HepG2 (cell line): ENCODE measurements at regions not wholly inside any gene's neighbourhood (a gene's known extent, or its start where the extent isn't known, plus 50 kb on each side); places are given as distances from the start of the nearest gene placed in this dataset.

Experiments
- ATAC-seq: fragments of 200-7000 bp; cut with Tn5 transposase; 3 replicates; pipeline ENCODE4 v1.9.1; 2020; ENCODE audit warnings: mild to moderate bottlenecking, moderate library complexity
- BruUV-seq: library from RNA; stranded (reverse); fragments of 400-500 nt; replicated peaks from 2 replicates; lab custom pipeline; 2021; lab: Mats Ljungman, UMichigan
- CTCF ChIA-PET: fragments of 300-600 bp; formaldehyde crosslinking; extraction: SDS; loops from one replicate; lab custom pipeline; 2021; ENCODE audit warnings: low total read pairs, inconsistent platforms, low intra/inter-chr PET ratio; lab: Yijun Ruan, JAX
- POLR2A ChIA-PET: fragments of 350-600 bp; sonication (Branson Sonifier 250); formaldehyde crosslinking; loops from one replicate; lab custom pipeline; 2020; ENCODE audit warnings: antibody characterized with exemption, inconsistent platforms; lab: Yijun Ruan, JAX
- DNase-seq: peaks from one replicate; pipeline ENCODE4 v3.0.0-alpha.2; 2015; ENCODE audit warnings: low spot score
- FAIRE-seq: peaks from 3 replicates; lab custom pipeline; 2011; peaks lifted over from hg19 to GRCh38; lab: Jason Lieb, UNC
- H2AFZ ChIP-seq: one replicate; pipeline ENCODE4 v1.6.1; 2011; ENCODE audit warnings: low read length, inconsistent platforms
- H3K27ac ChIP-seq: fragments of 300-600 bp; 3 replicates; pipeline ENCODE4 v1.8.0; 2011; ENCODE audit warnings: mixed run types, mild to moderate bottlenecking, mixed read lengths, low read length, inconsistent platforms; ENCODE audit not compliant: insufficient read depth; ENCODE audit errors: extremely low read length
- H3K27me3 ChIP-seq, 2 experiments: fragments of 200-600 bp in 1 of 2; 2 replicates in 1 of 2; 3 replicates in 1 of 2; pipeline versions ENCODE4 v1.6.0 to v1.8.0; 2011; ENCODE audit warnings: low read length in 2 of 2, mild to moderate bottlenecking in 2 of 2, moderate library complexity in 2 of 2, inconsistent platforms in 1 of 2; ENCODE audit not compliant: insufficient read depth in 2 of 2, control insufficient read depth in 1 of 2
- H3K36me3 ChIP-seq, 2 experiments: fragments of 200-600 bp in 1 of 2; replicated peaks in 1 of 2; 2 replicates in 1 of 2; 3 replicates in 1 of 2; pipeline versions ENCODE4 v1.5.1 to v1.8.0; 2011; ENCODE audit warnings: low read length in 2 of 2, inconsistent platforms in 1 of 2; ENCODE audit not compliant: insufficient read depth in 2 of 2, control insufficient read depth in 1 of 2
- H3K4me1 ChIP-seq: 2 replicates; pipeline ENCODE4 v1.5.1; 2012; ENCODE audit warnings: low read length, inconsistent platforms; ENCODE audit not compliant: insufficient read depth
- H3K4me2 ChIP-seq: 2 replicates; pipeline ENCODE4 v1.6.0; 2011; ENCODE audit warnings: low read depth, low read length, inconsistent platforms
- H3K4me3 ChIP-seq, 3 experiments: fragments of 200-600 bp in 1 of 3; sonication (generic), shearing (Covaris generic) in 1 of 3; replicated peaks in 1 of 3; 2 replicates each; pipeline ENCODE4 v1.5.1; 2011 to 2016; ENCODE audit warnings: low read length in 3 of 3, inconsistent platforms in 2 of 3, low read depth in 2 of 3, mild to moderate bottlenecking in 2 of 3, control low read depth in 1 of 3, mixed read lengths in 1 of 3; ENCODE audit not compliant: insufficient read depth in 1 of 3
- H3K79me2 ChIP-seq: one replicate; pipeline ENCODE4 v1.6.1; 2011; ENCODE audit warnings: low read length, inconsistent platforms; ENCODE audit not compliant: insufficient read depth
- H3K9ac ChIP-seq: 2 replicates; pipeline ENCODE4 v1.6.0; 2011; ENCODE audit warnings: mild to moderate bottlenecking, low read depth, low read length, inconsistent platforms; ENCODE audit not compliant: insufficient read depth
- H3K9me3 ChIP-seq: 2 replicates; pipeline ENCODE4 v1.5.1; 2012; ENCODE audit warnings: mild to moderate bottlenecking, low read length
- H4K20me1 ChIP-seq: 2 replicates; pipeline ENCODE4 v1.6.0; 2011; ENCODE audit warnings: inconsistent platforms, mild to moderate bottlenecking, low read length, moderate library complexity; ENCODE audit not compliant: insufficient read depth
- CCAR2 ChIP-seq: fragments of 200-400 bp; formaldehyde crosslinking; optimal IDR thresholded peaks from 2 replicates; pipeline ENCODE3; 2018; ENCODE audit warnings: low read depth, mild to moderate bottlenecking, low read length, moderate library complexity
- CHD4 ChIP-seq: fragments of 200-600 bp; sonication (generic); IDR thresholded peaks from 2 replicates; pipeline ENCODE4 v1.7.0; 2017; ENCODE audit warnings: mild to moderate bottlenecking, low read length, borderline replicate concordance
- ETS1 ChIP-seq: sonication (generic); formaldehyde crosslinking; IDR thresholded peaks from 2 replicates; pipeline ENCODE4 v1.4.0; 2020; ENCODE audit warnings: missing genetic modification reagents
- FOXA3 ChIP-seq: IDR thresholded peaks from 2 replicates; pipeline ENCODE4 v1.6.1; 2016; ENCODE audit warnings: missing genetic modification reagents, missing compliant biosample characterization
- JARID2 ChIP-seq: sonication (generic); formaldehyde crosslinking; IDR thresholded peaks from 2 replicates; pipeline ENCODE4 v1.8.1; 2023; ENCODE audit warnings: missing genetic modification reagents, inconsistent platforms; ENCODE audit not compliant: insufficient replicate concordance
- KLF6 ChIP-seq: IDR thresholded peaks from 2 replicates; pipeline ENCODE4 v1.8.0; 2016; ENCODE audit warnings: missing biosample characterization, missing genetic modification reagents
- MBNL3 ChIP-seq: fragments of 250-450 bp; sonication (Bioruptor Pico); conservative IDR thresholded peaks from 2 replicates; pipeline ENCODE4 v1.8.0; 2022; ENCODE audit warnings: mild to moderate bottlenecking, inconsistent platforms
- NCOA2 ChIP-seq: sonication (generic); formaldehyde crosslinking; IDR thresholded peaks from 2 replicates; pipeline ENCODE4 v1.8.0; 2022; ENCODE audit warnings: inconsistent platforms
- NCOA5 ChIP-seq: sonication (generic); formaldehyde crosslinking; IDR thresholded peaks from 2 replicates; pipeline ENCODE4 v1.4.0; 2020; ENCODE audit warnings: missing genetic modification reagents
- NFKBIZ ChIP-seq: IDR thresholded peaks from 2 replicates; pipeline ENCODE4 v1.6.1; 2018; ENCODE audit warnings: missing genetic modification reagents, missing compliant biosample characterization
- NFYC ChIP-seq: IDR thresholded peaks from 2 replicates; pipeline ENCODE4 v1.6.1; 2016; ENCODE audit warnings: missing genetic modification reagents, missing compliant biosample characterization
- POLR2AphosphoS2 ChIP-seq: IDR thresholded peaks from 2 replicates; pipeline ENCODE4 v1.6.1; 2011; ENCODE audit warnings: low read depth, low read length, improper control_type of control experiment
- REL ChIP-seq: sonication (generic); formaldehyde crosslinking; conservative IDR thresholded peaks from 2 replicates; pipeline ENCODE4 v1.8.0; 2022; ENCODE audit warnings: mild to moderate bottlenecking, missing genetic modification reagents, moderate library complexity
- ZBTB7A ChIP-seq: sonication (generic); formaldehyde crosslinking; IDR thresholded peaks from 2 replicates; pipeline ENCODE4 v1.8.0; 2022; ENCODE audit warnings: mild to moderate bottlenecking, missing genetic modification reagents
- ZNF10 ChIP-seq: sonication (generic); formaldehyde crosslinking; IDR thresholded peaks from 2 replicates; pipeline ENCODE4 v1.4.0; 2020; ENCODE audit warnings: mild to moderate bottlenecking, low read depth, missing genetic modification reagents, borderline replicate concordance
- ZNF296 ChIP-seq: sonication (generic); formaldehyde crosslinking; conservative IDR thresholded peaks from 2 replicates; pipeline ENCODE4 v1.5.0; 2020; ENCODE audit warnings: mild to moderate bottlenecking, missing genetic modification reagents
- ZNF670 ChIP-seq: sonication (generic); formaldehyde crosslinking; IDR thresholded peaks from 2 replicates; pipeline ENCODE4 v1.8.0; 2022; ENCODE audit warnings: mild to moderate bottlenecking, missing genetic modification reagents, borderline replicate concordance
- in situ Hi-C: cut with HindIII; loops from 2 replicates; pipeline ENCODE4 v1.10.0; 2017; ENCODE audit warnings: low pct_unique_long_range_greater_than_20kb; ENCODE audit not compliant: extremely low pct_ligation_motif_present
- intact Hi-C: fragments of 100-400 bp; cut with micrococcal nuclease; formaldehyde crosslinking; loops from one replicate; pipeline ENCODE4 v1.10.0; 2022; ENCODE audit not compliant: unreplicated experiment
- TF ChIP-seq, protein P1 (sequence below): sonication (generic); formaldehyde crosslinking; IDR thresholded peaks from 2 replicates; pipeline ENCODE4 v1.4.0; 2020; ENCODE audit warnings: missing genetic modification reagents, borderline replicate concordance
- TF ChIP-seq, protein P2 (sequence below), 2 experiments: sonication (generic) in 1 of 2; formaldehyde crosslinking in 1 of 2; IDR thresholded peaks; 2 replicates each; pipeline versions ENCODE4 v1.4.0 to v1.6.1; 2018 to 2020; ENCODE audit warnings: missing genetic modification reagents in 2 of 2, borderline replicate concordance in 1 of 2, low read depth in 1 of 2, mild to moderate bottlenecking in 1 of 2, missing biosample characterization in 1 of 2

GRCh38 chr1:78291872-78292271, 198.9 kb upstream of the PTGFR start:
- ATAC-seq (no peak), FAIRE-seq (no peak)
- in situ Hi-C loops, result no loop called here

More at GRCh38 chr1:78291872-78292271, 198.9 kb upstream of the PTGFR start:
- Histone ChIP-seq H3K9ac (no peak overlapping the region), H3K27ac (no peak overlapping the region), H4K20me1 (no peaks in the 10 kb centered on the region), H2AFZ (no peak overlapping the region), H3K4me1 (no peaks in the 10 kb centered on the region), H3K79me2 (no peaks in the 10 kb centered on the region), H3K4me3 (no peak overlapping the region), H3K27me3 (no peaks in the 10 kb centered on the region), H3K9me3 (no peaks in the 10 kb centered on the region), H3K36me3 (no peaks in the 10 kb centered on the region), H3K4me2 (no peak overlapping the region)
- intact Hi-C loops, result no loop called here
- TF ChIP-seq ZBTB7A (CRISPR knock-in tag) (no peak), FOXA3 (CRISPR knock-in tag) (no peak), KLF6 (CRISPR knock-in tag) (no peak), NCOA2 (CRISPR knock-in tag) (no peak), MBNL3 (no peak), NFKBIZ (CRISPR knock-in tag) (no peak), POLR2AphosphoS2 (no peak), REL (CRISPR knock-in tag) (no peak), ZNF10 (CRISPR knock-in tag) (no peak), ZNF296 (CRISPR knock-in tag) (no peak), CCAR2 (no peak), ZNF670 (no peak), NFYC (CRISPR knock-in tag) (no peak), ETS1 (CRISPR knock-in tag) (no peak), JARID2 (CRISPR knock-in tag) (no peak), NCOA5 (no peak), CHD4 (no peak)
- TF ChIP-seq, protein P1, sequence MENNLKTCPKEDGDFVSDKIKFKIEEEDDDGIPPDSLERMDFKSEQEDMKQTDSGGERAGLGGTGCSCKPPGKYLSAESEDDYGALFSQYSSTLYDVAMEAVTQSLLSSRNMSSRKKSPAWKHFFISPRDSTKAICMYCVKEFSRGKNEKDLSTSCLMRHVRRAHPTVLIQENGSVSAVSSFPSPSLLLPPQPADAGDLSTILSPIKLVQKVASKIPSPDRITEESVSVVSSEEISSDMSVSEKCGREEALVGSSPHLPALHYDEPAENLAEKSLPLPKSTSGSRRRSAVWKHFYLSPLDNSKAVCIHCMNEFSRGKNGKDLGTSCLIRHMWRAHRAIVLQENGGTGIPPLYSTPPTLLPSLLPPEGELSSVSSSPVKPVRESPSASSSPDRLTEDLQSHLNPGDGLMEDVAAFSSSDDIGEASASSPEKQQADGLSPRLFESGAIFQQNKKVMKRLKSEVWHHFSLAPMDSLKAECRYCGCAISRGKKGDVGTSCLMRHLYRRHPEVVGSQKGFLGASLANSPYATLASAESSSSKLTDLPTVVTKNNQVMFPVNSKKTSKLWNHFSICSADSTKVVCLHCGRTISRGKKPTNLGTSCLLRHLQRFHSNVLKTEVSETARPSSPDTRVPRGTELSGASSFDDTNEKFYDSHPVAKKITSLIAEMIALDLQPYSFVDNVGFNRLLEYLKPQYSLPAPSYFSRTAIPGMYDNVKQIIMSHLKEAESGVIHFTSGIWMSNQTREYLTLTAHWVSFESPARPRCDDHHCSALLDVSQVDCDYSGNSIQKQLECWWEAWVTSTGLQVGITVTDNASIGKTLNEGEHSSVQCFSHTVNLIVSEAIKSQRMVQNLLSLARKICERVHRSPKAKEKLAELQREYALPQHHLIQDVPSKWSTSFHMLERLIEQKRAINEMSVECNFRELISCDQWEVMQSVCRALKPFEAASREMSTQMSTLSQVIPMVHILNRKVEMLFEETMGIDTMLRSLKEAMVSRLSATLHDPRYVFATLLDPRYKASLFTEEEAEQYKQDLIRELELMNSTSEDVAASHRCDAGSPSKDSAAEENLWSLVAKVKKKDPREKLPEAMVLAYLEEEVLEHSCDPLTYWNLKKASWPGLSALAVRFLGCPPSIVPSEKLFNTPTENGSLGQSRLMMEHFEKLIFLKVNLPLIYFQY (CRISPR knock-in tag), result no peak
- TF ChIP-seq, protein P2, sequence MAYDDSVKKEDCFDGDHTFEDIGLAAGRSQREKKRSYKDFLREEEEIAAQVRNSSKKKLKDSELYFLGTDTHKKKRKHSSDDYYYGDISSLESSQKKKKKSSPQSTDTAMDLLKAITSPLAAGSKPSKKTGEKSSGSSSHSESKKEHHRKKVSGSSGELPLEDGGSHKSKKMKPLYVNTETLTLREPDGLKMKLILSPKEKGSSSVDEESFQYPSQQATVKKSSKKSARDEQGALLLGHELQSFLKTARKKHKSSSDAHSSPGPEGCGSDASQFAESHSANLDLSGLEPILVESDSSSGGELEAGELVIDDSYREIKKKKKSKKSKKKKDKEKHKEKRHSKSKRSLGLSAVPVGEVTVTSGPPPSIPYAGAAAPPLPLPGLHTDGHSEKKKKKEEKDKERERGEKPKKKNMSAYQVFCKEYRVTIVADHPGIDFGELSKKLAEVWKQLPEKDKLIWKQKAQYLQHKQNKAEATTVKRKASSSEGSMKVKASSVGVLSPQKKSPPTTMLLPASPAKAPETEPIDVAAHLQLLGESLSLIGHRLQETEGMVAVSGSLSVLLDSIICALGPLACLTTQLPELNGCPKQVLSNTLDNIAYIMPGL (CRISPR knock-in tag; IDR thresholded peaks at IDR 0.05; ENCODE audit: borderline replicate concordance in 1 of 2, low read depth in 1 of 2), result no peak
- BruUV-seq, result no TSS peak
- no peak for DNase-seq
- ChIA-PET CTCF (no interaction called here), POLR2A (no interaction called here)
